ENCODE measurements at regions not wholly inside any gene's neighbourhood (a gene's known extent, or its start where the extent isn't known, plus 50 kb on each side); places are given as distances from the start of the nearest gene placed in this dataset.

DNA sequence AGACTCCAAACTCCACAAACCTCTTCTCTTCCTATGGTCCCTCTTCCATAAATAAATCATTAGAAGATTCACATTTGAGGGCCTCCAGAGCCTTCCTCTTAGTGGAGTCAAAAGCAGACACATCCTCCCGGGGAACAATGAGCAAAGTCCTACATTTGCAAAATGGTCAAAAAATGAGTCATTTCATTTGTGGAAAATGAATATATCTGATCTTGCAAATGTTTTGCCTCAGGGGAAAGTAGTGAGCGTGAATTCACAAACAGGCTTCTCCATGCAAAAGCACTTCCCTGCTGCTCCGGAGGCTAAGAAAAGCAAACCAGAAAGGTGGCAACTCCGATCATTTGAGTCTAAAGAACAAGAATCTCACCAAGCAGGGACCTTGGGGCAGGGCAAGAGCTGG is 86.7 kb upstream of the IQSEC1 start:
- peaks cover 0 to 4% (median 3%) of the 10 kb centered on the region in 3 donors for H3K36me3 Mint-ChIP-seq
- H3K9me3 Mint-ChIP-seq, result peaks cover 4 to 11% (median 7%) of the 10 kb centered on the region in 6 donors

DNA sequence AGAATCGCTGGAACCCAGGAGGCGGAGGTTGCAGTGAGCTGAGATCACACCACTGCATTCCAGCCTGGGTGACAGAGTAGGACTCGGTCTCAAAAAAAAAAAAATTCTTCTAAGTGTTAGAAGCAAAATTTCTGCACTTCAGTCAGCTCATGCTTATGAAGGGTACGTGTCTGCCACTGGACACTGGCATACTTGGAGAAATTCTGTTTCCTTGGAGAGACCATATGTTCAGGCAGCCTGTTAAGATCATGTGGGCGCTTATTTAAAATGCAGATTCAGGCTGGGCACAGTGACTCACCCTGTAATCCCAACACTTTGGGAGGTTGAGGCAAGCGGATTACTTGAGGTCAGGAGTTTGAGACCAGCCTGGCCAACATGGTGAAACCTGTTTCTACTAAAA is 85.6 kb upstream of the IQSEC1 start:
- Mint-ChIP-seq H3K27ac (no peak overlapping the region), H3K9me3 (peaks cover 6 to 17% (median 11%) of the 10 kb centered on the region in 6 donors)

More for the DNA sequence above, 86.7 kb upstream of the IQSEC1 start:
- no peaks in the 10 kb centered on the region for H3K4me1 Mint-ChIP-seq
- H3K27me3 Mint-ChIP-seq (ENCODE audit: low read depth in 3 of 3), result peaks cover 3 to 6% (median 4%) of the 10 kb centered on the region in 3 donors
- H3K4me3 Mint-ChIP-seq, result no peak overlapping the region
- no peak for DNase-seq
- H3K27ac Mint-ChIP-seq, result no peak overlapping the region

DNA sequence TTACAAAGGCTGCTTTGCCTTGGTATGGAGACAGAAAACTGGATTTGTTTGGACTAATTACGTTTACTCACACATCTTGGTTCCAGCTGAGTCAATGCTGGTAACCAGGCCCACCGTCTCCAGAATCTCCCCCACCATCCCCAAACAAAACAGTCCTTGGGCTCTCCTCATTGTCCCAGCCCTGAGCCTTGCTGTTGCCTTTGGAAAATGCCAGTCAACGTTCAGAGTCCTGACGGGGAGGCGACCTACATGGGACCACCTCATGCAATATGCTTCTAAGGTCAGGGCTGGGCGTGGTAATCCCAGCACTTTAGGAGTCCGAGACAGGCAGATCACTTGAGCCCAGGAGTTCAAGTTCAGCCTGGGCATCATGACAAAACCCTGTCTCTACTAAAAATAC is 85.2 kb upstream of the IQSEC1 start:
- no peak overlapping the region for H3K27ac Mint-ChIP-seq
- H3K36me3 Mint-ChIP-seq, result peaks cover 0 to 8% (median 3%) of the 10 kb centered on the region in 3 donors
- peaks cover 6 to 17% (median 11%) of the 10 kb centered on the region in 6 donors for H3K9me3 Mint-ChIP-seq
- no peaks in the 10 kb centered on the region for H3K4me1 Mint-ChIP-seq
- no peak for DNase-seq
- H3K27me3 Mint-ChIP-seq (ENCODE audit: low read depth in 3 of 3), result peaks cover 4 to 6% (median 4%) of the 10 kb centered on the region in 3 donors
- no peak overlapping the region for H3K4me3 Mint-ChIP-seq

More for the DNA sequence above, 85.6 kb upstream of the IQSEC1 start:
- Mint-ChIP-seq H3K27me3 (ENCODE audit: low read depth in 3 of 3) (peaks cover 4 to 6% (median 4%) of the 10 kb centered on the region in 3 donors), H3K4me3 (no peak overlapping the region), H3K4me1 (no peaks in the 10 kb centered on the region), H3K36me3 (peaks cover 0 to 8% (median 3%) of the 10 kb centered on the region in 3 donors)
- DNase-seq, result no peak

DNA sequence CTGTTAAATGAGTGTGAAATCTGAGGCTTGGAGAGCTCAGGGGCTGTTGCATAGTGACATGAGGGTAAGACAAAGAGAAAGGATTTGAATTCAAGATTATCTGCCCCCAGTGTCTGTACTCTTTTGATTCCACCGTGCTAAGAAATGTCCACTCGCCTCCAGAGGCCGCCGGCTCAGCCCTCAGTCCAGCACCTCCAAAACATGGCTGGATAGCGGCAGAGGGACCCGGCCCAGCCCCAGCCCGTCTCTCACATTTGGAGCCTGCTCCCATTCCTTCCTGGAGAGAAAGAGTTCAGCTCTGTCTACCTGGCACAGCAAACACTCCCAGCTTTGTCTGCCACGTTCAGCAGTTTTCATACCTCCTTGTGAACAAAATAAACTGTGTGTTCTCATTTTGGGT is 84.8 kb upstream of the IQSEC1 start:
- H3K4me3 Mint-ChIP-seq, result no peak overlapping the region
- H3K9me3 Mint-ChIP-seq, result peaks cover 6 to 17% (median 11%) of the 10 kb centered on the region in 6 donors
- peaks cover 0 to 8% (median 3%) of the 10 kb centered on the region in 3 donors for H3K36me3 Mint-ChIP-seq
- no peak for DNase-seq
- H3K27me3 Mint-ChIP-seq (ENCODE audit: low read depth in 3 of 3), result peaks cover 4 to 5% (median 4%) of the 10 kb centered on the region in 3 donors
- no peak overlapping the region for H3K27ac Mint-ChIP-seq
- no peaks in the 10 kb centered on the region for H3K4me1 Mint-ChIP-seq

DNA sequence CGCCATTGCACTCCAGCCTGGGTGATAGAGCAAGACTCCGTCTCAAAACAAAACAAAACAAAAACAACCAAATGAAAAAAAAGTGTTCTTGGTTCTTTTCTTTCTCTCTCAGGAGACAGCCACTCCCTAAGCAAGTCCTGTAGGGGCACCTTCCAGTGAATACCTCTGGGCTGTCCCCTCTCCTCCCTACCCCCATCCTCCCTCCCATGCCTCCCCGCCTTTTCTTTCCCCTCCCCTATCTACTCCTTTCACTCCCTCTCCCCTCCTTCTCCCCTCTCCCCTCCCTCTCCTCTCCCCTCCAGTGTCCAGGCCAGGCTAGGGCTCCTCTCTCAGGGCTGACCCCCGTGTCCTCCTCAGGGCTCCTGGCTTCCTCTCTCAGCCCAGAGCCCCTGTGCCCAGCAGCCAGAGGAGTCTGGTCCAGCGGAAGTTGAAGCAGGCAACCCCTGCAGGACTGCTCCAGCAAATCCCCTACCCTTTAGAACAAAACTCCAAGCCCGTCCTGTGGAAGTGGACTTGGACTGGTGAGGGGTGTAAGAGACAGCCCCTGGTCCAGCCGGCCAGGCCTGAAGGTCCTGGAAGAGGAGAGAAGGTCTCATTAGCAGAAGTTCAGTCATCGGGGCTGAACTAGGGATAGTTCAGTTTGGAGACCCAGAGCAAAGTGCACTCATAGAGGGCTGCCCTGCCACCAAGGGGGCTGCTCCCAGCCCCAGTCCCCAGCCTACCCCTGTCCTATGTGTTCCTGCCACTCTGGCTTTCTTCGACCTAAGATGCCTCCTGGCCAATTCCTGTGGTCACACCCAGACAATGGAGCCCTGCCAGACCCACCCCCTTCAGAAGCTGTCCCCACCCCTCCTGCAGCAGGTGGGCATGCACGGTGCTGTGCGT is 79.8 kb upstream of the IQSEC1 start:
- Mint-ChIP-seq H3K4me1 (peaks cover 5 to 9% of the 10 kb centered on the region in 2 donors), H3K9me3 (peaks cover 6 to 17% (median 11%) of the 10 kb centered on the region in 6 donors), H3K27me3 (ENCODE audit: low read depth in 3 of 3) (peaks cover 0 to 8% (median 2%) of the 10 kb centered on the region in 3 donors), H3K27ac (no peak overlapping the region), H3K36me3 (peaks cover 0 to 8% (median 3%) of the 10 kb centered on the region in 3 donors), H3K4me3 (no peak overlapping the region)
- DNase-seq, result no peak

DNA sequence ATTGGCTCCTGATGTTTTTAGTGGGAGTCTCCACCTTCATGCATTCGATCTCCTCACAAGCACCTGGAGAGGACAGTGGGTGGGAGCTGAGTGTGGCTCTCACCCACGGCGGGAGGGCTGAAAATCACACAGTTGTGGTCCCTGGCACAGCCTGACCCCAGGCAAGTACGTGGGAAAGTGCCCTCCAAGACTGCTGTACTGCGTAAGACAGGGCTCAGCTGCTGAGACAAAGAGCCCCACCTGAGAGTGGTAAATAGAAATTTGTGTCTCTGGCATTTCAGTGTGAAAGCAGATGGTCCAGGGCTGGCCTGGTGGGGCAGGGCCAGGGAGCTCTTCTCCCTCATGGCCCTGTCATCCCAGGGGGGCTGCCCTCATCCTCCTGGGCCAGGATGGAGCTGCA is 77.4 kb upstream of the IQSEC1 start:
- Mint-ChIP-seq H3K27ac (no peak overlapping the region), H3K36me3 (peaks cover 0 to 8% (median 3%) of the 10 kb centered on the region in 3 donors), H3K9me3 (peaks cover 3 to 13% (median 11%) of the 10 kb centered on the region in 6 donors), H3K4me1 (peaks cover 5 to 9% of the 10 kb centered on the region in 2 donors), H3K4me3 (no peak overlapping the region), H3K27me3 (ENCODE audit: low read depth in 3 of 3) (peaks cover 0 to 7% (median 5%) of the 10 kb centered on the region in 3 donors)
- no peak for DNase-seq

DNA sequence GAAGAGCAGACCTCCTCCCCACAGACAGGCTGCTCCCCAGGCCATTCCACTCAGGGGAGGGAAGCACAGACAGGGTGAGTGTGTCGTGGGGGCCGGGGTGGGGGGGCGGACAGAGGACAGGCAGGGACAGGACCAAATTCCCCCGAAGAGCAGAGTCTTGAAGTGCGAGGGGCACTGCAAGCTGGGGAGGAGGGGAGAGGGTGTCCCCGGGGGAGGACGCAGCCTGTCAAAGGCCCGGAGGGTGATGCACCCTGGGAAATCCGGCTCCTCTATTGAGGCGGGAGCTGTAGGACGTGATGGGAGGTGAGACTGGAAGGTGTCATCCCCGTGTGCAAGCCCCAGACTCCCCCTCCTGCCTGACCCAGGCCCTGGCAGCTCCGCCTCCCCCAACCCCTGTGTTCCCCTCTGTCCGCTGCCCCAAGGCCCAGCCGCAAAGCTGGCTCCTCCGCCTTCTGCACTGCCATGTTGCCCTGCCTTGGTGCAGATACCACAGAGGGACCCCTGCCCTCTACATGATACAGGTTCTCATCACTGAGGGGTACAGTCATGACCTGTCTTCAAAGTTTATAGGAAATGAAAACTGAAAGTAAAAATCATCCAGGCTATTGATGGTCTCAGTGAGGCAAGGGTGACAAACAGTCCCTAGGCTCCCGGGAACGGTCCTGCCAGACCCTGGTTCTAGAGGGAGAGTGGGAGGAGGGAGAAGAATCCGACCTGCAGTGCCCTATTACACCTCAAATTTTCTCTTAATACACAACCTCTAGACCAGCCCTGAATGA is 76.3 kb upstream of the IQSEC1 start:
- H3K9me3 Mint-ChIP-seq, result peaks cover 0 to 2% (median 1%) of the 10 kb centered on the region in 6 donors
- no peak for DNase-seq

DNA sequence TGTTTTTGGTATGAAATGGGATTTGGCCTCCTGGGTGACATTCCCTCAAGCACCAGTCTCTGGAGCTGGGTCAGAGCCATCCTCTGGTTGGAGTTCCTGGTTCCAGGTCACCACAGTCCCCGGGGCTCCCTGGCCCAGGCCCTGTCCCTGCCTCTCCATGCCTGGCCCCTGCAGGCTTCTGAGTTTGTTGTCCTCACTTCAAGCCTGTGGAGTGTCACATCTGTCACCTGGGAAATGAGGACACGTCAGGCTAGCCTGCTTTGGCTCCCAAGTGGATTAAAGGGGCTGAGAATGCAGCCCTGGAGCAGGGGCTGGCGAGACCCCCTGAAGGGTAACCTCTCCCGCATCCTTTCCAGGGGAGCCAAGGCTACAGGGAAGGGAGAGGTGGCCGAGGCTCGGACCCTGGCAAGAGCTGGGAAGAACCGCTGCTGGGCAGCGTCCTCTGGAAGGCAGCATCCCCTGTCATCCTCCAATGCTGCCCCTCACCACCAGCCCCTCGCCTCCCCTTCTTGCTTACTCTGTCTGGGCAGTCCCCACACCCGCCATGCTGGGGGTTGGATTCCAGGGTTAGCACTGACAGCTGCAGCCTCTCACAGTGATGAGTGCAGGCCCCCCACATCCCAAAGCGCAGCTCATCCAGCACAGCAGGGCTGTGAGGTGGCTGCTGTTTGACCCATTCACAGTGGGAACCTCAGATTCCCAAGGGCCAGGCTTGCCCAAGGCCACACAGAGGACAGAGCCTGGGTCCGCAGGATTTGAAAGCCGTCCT is 75.5 kb upstream of the IQSEC1 start:
- H3K4me3 Mint-ChIP-seq, result no peak overlapping the region
- H3K36me3 Mint-ChIP-seq, result no peaks in the 10 kb centered on the region
- peaks cover 5 to 9% of the 10 kb centered on the region in 2 donors for H3K4me1 Mint-ChIP-seq
- no peak overlapping the region for H3K27ac Mint-ChIP-seq
- no peaks in the 10 kb centered on the region for H3K9me3 Mint-ChIP-seq
- no peak for DNase-seq
- H3K27me3 Mint-ChIP-seq (ENCODE audit: low read depth in 3 of 3), result peaks cover 2 to 7% (median 5%) of the 10 kb centered on the region in 3 donors

More for the DNA sequence above, 76.3 kb upstream of the IQSEC1 start:
- peak overlapping the region in 4 of 6 donors; percentile 28 to 52 (median 50) for H3K27ac Mint-ChIP-seq
- H3K4me3 Mint-ChIP-seq, result peak overlapping the region; percentile 47 to 75 (median 56)
- H3K4me1 Mint-ChIP-seq, result peaks cover 5 to 9% of the 10 kb centered on the region in 2 donors
- peaks cover 0 to 7% (median 5%) of the 10 kb centered on the region in 3 donors for H3K27me3 Mint-ChIP-seq (ENCODE audit: low read depth in 3 of 3)
- peaks cover 0 to under 1% (median 0%) of the 10 kb centered on the region in 3 donors for H3K36me3 Mint-ChIP-seq

DNA sequence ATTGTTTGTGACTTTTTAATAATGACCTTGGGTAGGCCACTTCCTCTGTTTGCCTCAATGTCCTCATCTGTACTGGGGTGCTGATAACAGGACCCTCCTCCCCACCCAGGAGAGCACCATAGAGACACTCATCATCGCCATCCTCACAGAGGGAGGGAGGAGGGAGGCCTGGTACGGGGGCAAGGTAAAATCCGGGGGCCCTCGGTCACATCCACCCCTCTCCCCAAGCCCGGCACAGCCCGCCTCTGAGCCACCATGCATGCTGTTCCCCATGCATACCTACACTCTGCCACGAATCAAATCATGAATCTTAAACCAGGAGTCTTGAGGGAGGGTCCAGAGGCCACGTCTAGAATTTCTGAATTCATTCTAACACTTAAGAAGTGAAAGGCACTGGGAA is 74.9 kb upstream of the IQSEC1 start:
- H3K4me3 Mint-ChIP-seq, result no peak overlapping the region
- H3K27me3 Mint-ChIP-seq (ENCODE audit: low read depth in 3 of 3), result peaks cover 2 to 7% (median 5%) of the 10 kb centered on the region in 3 donors
- no peak overlapping the region for H3K27ac Mint-ChIP-seq
- no peaks in the 10 kb centered on the region for H3K36me3 Mint-ChIP-seq
- H3K4me1 Mint-ChIP-seq, result peaks cover 5 to 9% of the 10 kb centered on the region in 2 donors
- H3K9me3 Mint-ChIP-seq, result no peaks in the 10 kb centered on the region
- DNase-seq, result no peak

DNA sequence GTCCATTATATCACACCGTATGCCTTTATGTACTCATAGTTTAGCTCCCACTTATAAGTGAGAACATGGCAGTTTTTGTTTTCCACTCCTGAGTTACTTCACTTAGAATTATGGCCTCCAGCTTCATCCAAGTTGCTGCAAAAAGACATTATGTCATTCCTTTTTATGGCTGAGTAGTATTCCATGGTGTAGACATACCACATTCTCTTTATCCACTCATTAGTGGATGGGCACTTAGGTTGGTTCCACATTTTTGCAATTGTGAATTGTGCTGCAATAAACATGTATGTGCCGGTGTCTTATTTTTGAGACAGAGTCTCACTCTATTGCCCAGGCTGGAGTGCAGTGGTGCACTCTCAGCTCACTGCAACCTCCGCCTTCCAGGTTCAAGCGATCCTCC is 74.1 kb upstream of the IQSEC1 start:
- Mint-ChIP-seq H3K27me3 (ENCODE audit: low read depth in 3 of 3) (peaks cover 2 to 6% (median 5%) of the 10 kb centered on the region in 3 donors), H3K9me3 (no peaks in the 10 kb centered on the region), H3K36me3 (no peaks in the 10 kb centered on the region), H3K4me1 (peaks cover 5 to 9% of the 10 kb centered on the region in 2 donors), H3K27ac (no peak overlapping the region), H3K4me3 (no peak overlapping the region)
- DNase-seq, result no peak

DNA sequence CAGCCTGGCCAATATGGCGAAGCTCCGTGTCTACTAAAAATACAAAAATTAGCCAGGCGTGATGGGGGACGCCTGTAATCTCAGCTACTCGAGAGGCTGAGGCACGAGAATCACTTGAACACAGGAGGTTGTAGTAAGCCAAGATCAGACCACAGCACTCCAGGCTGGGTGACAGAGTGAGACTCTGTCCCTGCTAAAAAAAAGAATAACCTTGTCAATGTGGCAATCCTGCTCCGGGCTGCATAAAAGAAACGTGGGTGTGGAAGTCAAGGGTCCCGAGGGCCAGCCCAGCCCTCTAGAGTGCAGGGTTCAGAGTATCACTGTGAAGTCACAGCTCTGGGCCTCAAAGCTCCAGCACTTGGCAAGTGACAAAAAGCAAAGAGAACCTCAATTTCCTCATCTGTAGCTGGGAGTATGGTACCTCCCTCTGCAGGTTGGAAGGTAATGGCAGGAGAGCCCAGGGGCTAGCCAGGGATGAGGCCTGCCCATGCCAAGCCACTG is 73.5 kb upstream of the IQSEC1 start:
- Mint-ChIP-seq H3K27me3 (ENCODE audit: low read depth in 3 of 3) (peaks cover 2 to 5% (median 5%) of the 10 kb centered on the region in 3 donors), H3K4me1 (peaks cover 5 to 9% of the 10 kb centered on the region in 2 donors), H3K36me3 (no peaks in the 10 kb centered on the region), H3K4me3 (no peak overlapping the region), H3K27ac (no peak overlapping the region), H3K9me3 (no peaks in the 10 kb centered on the region)
- DNase-seq, result no peak

DNA sequence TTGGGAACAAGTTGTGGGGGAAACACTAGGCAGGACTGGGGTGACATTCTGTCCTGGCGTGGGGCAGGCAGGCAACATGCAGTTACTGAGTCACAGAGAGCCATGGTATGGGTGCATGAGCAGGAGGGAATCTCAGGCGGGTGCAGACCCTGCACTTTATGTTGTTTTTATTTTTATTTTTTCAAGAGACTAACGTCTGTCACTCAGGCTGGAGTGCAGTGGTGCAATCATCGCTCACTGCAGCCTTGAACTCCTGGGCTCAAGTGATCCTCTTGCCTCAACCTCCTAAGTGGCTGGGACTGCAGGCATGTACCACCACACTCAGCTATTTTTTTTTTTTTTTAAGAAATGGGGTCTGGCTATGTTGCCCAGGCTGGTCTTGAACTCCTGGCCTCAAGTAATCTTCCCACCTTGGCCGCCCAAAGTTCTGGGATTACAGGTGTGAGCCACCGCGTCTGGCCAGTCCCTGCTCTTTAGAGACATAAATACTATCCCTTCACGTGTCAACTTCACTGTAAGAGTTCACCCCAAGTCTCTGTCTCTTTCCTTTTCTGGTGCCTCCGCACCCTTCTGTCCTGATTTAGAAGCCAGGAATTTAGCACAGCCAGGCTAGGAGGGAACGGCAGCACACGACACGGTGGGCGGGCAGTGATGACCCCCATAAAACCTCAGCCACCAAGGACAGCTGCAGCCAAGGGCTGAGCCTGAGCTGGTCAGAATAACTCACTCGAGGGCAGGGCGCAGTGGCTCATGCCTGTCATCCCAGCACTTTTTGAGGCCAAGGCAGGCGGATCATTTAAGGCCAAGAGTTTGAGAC is 72.8 kb upstream of the IQSEC1 start:
- Mint-ChIP-seq H3K36me3 (no peaks in the 10 kb centered on the region), H3K4me3 (no peak overlapping the region), H3K27ac (no peak overlapping the region), H3K9me3 (no peaks in the 10 kb centered on the region), H3K27me3 (ENCODE audit: low read depth in 3 of 3) (peaks cover 2 to 5% (median 4%) of the 10 kb centered on the region in 3 donors), H3K4me1 (peaks cover 5 to 9% of the 10 kb centered on the region in 2 donors)
- no peak for DNase-seq

Data from immature natural killer cell (primary cell).